ENCODE measurements at regions not wholly inside any gene's neighbourhood (a gene's known extent, or its start where the extent isn't known, plus 50 kb on each side); places are given as distances from the start of the nearest gene placed in this dataset.

DNA sequence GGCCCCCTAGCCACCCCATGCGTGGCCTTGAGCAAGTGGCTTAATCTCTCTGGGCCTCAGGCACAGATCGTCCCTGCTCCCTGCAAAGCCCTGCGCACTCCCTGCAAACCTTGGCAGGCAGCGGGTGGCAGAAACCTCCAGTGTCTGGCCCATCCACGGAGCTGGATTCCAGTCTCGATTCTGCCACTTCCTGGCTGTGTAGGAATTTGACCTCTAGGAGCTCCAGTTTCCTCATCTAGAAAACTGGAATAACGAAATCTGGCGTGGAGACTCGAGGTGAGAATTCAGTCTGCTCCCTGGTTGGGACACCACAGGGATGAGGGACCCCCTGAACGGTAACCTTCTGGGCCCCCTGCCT, 186.9 kb downstream of the MN1 start:
- peaks cover 8% of the 10 kb centered on the region for H3K4me1 ChIP-seq
- peak overlapping the region; percentile 13 to 39 for H3K4me3 ChIP-seq
- no peak overlapping the region for H3K27ac ChIP-seq
- no peak for DNase-seq (ENCODE audit: extremely low spot score in 2 of 2)
- H3K36me3 ChIP-seq: no peaks in the 10 kb centered on the region
- no peaks in the 10 kb centered on the region for H3K9me3 ChIP-seq
- TF ChIP-seq, protein P1, sequence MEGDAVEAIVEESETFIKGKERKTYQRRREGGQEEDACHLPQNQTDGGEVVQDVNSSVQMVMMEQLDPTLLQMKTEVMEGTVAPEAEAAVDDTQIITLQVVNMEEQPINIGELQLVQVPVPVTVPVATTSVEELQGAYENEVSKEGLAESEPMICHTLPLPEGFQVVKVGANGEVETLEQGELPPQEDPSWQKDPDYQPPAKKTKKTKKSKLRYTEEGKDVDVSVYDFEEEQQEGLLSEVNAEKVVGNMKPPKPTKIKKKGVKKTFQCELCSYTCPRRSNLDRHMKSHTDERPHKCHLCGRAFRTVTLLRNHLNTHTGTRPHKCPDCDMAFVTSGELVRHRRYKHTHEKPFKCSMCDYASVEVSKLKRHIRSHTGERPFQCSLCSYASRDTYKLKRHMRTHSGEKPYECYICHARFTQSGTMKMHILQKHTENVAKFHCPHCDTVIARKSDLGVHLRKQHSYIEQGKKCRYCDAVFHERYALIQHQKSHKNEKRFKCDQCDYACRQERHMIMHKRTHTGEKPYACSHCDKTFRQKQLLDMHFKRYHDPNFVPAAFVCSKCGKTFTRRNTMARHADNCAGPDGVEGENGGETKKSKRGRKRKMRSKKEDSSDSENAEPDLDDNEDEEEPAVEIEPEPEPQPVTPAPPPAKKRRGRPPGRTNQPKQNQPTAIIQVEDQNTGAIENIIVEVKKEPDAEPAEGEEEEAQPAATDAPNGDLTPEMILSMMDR (IDR thresholded peaks at IDR 0.05): no peak
- TF ChIP-seq POLR2AphosphoS5 (IDR thresholded peaks at IDR 0.05; ENCODE audit: insufficient read depth in 1 of 2, low read depth in 1 of 2) (no peak), POLR2A (IDR thresholded peaks at IDR 0.05) (no peak)
- intact Hi-C loops (cut with DNase I): loop anchor here (10.0 kb wide), 2 partner anchors 190 to 200 kb away; partner anchors contain the start of gene MN1
- no peaks in the 10 kb centered on the region for H3K27me3 ChIP-seq

DNA sequence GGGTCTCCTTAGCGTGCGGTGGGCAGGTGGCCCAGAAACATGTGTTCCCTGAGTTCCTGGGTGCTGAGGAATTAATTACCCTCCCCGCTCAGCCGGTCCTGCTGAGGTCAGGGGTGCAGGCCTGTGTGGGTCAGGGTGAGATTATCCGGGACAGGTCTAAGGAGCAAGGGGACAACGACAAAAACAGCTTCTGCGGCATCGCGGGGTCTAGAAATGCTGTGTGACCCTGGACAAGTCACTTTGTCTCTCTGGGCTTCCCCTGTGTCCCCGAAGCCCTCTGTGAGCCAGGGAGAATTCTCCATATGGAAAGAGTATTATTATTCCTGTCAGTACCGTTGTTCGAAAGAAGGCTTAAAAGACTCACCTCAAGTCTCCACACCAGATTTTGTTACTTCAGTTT, 186.1 kb downstream of the MN1 start:
- no peak for DNase-seq (ENCODE audit: extremely low spot score in 2 of 2)
- H3K36me3 ChIP-seq: no peaks in the 10 kb centered on the region
- H3K9me3 ChIP-seq: no peaks in the 10 kb centered on the region
- no peaks in the 10 kb centered on the region for H3K27me3 ChIP-seq
- TF ChIP-seq POLR2A (IDR thresholded peaks at IDR 0.05) (no peak), POLR2AphosphoS5 (IDR thresholded peaks at IDR 0.05; ENCODE audit: insufficient read depth in 1 of 2, low read depth in 1 of 2) (no peak)
- TF ChIP-seq, protein P1 (IDR thresholded peaks at IDR 0.05): no peak
- H3K4me1 ChIP-seq: peaks cover 8% of the 10 kb centered on the region
- no peak overlapping the region for H3K27ac ChIP-seq
- H3K4me3 ChIP-seq: no peak overlapping the region
- intact Hi-C loops (cut with DNase I): loop anchor here (10.0 kb wide), 2 partner anchors 189 to 201 kb away; partner anchors contain the start of gene MN1

DNA sequence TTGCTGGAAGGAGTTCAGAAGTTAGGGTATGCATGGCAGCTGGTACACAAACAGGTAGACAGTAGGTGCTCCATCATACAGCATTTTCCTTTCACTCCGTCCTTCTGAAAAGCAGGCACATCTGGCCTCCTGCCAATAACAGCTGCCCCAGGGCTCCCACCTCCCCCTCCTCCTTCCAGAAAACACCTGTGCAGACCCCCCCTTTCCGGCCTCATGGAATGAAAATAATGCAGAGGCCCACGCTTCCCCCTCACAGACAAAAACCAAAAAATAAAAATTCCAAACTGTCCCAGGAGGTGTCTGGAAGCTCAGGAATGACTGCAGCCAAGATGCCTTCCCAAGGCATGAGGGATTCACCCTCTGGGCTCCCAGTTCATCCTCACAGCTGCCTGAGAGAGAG, 185.5 kb downstream of the MN1 start:
- Histone ChIP-seq H3K36me3 (no peaks in the 10 kb centered on the region), H3K4me1 (peaks cover 8% of the 10 kb centered on the region), H3K27me3 (no peaks in the 10 kb centered on the region), H3K27ac (no peak overlapping the region), H3K9me3 (no peaks in the 10 kb centered on the region), H3K4me3 (no peak overlapping the region)
- DNase-seq (ENCODE audit: extremely low spot score in 2 of 2): no peak
- intact Hi-C loops (cut with DNase I): loop anchor here (10.0 kb wide), 2 partner anchors 189 to 201 kb away; partner anchors contain the start of gene MN1
- no peak for TF ChIP-seq POLR2A (IDR thresholded peaks at IDR 0.05)
- TF ChIP-seq, protein P1 (IDR thresholded peaks at IDR 0.05): no peak
- TF ChIP-seq POLR2AphosphoS5 (IDR thresholded peaks at IDR 0.05; ENCODE audit: insufficient read depth in 1 of 2, low read depth in 1 of 2): no peak

DNA sequence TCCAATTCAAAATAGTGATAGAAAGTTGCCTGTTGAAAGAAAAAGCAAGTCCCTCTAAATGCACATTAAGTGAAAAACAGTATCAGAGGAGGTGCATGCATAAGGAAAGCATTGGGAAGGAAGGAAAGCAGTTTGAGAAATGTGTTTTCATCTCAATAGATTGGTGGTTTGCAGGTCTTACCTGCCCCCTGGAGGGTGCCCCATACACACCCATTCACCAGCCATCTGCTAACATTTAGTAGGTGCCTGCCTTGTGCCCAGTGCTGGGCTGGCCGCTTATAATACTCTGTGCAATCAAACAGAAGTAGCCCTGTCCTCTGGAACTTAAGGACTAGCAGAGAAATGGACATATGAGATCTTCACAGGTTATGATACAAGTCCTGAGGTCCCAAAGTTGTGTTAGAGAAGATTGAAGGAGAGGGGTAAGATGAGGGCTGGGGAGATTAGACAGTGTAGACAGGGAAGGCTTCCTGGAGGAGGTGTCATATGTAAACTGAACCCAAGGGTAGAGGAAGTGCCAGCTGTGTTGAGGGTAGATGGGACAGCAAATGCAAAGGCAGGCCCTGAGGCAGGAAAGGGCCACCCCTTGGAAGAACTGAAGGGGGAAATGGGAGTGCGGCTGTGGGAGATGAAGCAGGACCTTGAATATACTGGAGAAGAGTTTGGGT, 184.2 kb downstream of the MN1 start:
- peaks cover 8% of the 10 kb centered on the region for H3K4me1 ChIP-seq
- no peaks in the 10 kb centered on the region for H3K36me3 ChIP-seq
- H3K27me3 ChIP-seq: no peaks in the 10 kb centered on the region
- H3K9me3 ChIP-seq: no peaks in the 10 kb centered on the region
- H3K4me3 ChIP-seq: no peak overlapping the region
- DNase-seq (ENCODE audit: extremely low spot score in 2 of 2): no peak
- intact Hi-C loops (cut with DNase I): loop anchor here (10.0 kb wide), 2 partner anchors 187 to 203 kb away; partner anchors contain the start of gene MN1
- TF ChIP-seq POLR2AphosphoS5 (IDR thresholded peaks at IDR 0.05; ENCODE audit: insufficient read depth in 1 of 2, low read depth in 1 of 2) (no peak), POLR2A (IDR thresholded peaks at IDR 0.05) (no peak)
- TF ChIP-seq, protein P1 (IDR thresholded peaks at IDR 0.05): no peak
- no peak overlapping the region for H3K27ac ChIP-seq

Measured in vagina (tissue), 2 donors.